ENCODE measurements at regions not wholly inside any gene's neighbourhood (a gene's known extent, or its start where the extent isn't known, plus 50 kb on each side); places are given as distances from the start of the nearest gene placed in this dataset.

DNA sequence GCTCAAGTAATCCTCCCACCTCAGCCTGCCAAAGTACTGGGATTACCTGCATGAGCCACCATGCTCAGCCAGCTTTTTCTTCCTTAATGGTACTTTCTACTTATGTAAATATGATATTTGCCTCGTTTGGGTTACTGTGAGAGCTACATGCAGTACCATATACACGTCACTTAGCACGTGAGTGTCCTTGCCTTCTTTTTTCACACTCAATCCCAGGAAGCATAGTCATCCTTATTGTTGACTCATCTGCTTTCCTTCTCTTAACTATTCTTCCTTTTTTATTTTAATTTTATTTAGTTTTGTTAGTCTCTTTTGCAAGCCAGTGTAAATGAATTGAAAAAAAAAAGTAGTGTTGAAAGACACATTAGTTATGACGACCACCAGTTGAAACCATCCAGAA is 205.9 kb downstream of the HIPK3 start:
- Histone ChIP-seq H3K36me3 (ENCODE audit: control insufficient read depth, insufficient read depth, low read length) (no peaks in the 10 kb centered on the region), H3K4me1 (ENCODE audit: control insufficient read depth, insufficient read depth, low read length) (no peaks in the 10 kb centered on the region), H3K27me3 (ENCODE audit: control insufficient read depth, insufficient read depth, low read length) (no peaks in the 10 kb centered on the region), H3K9ac (ENCODE audit: low read length) (no peak overlapping the region), H3K27ac (ENCODE audit: low read depth, low read length) (no peak overlapping the region), H3K4me3 (ENCODE audit: low read length) (no peak overlapping the region)

DNA sequence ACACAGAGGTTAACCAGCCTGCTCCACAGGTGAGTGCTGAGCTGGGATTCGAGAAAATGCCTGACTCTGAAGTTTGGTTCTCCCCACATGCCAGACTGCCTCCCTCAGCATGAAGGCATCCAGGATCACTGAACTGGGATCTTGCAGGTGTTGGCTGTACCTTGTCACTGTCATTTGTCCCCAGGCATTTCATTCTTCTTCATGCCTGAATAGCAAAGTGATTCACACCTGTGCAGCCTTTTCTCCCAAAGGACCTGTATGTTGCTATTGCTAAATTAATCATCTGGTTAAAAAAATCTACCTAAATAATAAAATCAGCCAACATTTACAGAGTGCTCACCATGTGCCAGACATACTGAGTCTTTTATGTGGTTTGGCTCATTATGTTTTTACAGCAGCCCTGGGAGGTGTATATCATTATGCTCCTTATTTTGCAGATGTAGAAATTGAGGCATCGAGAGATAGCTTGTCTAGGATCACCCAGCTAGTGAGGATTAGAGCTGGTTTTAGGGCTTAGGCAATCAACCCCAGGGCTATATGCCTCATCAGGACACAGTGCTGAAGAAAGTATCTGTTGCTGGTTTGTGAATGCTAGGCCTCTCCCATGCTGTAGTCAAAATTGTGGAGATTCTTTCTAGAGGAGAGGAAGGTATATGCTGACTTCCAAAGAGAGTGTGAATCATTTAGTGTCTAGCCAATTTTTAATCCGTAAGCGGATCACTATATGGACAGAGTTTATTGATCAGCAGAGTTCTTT is 204.4 kb downstream of the HIPK3 start:
- H3K27ac ChIP-seq (ENCODE audit: low read depth, low read length) = no peak overlapping the region
- H3K4me3 ChIP-seq (ENCODE audit: low read length) = no peak overlapping the region
- H3K36me3 ChIP-seq (ENCODE audit: control insufficient read depth, insufficient read depth, low read length) = no peaks in the 10 kb centered on the region
- H3K27me3 ChIP-seq (ENCODE audit: control insufficient read depth, insufficient read depth, low read length) = no peaks in the 10 kb centered on the region
- no peak overlapping the region for H3K9ac ChIP-seq (ENCODE audit: low read length)
- H3K4me1 ChIP-seq (ENCODE audit: control insufficient read depth, insufficient read depth, low read length) = no peaks in the 10 kb centered on the region

DNA sequence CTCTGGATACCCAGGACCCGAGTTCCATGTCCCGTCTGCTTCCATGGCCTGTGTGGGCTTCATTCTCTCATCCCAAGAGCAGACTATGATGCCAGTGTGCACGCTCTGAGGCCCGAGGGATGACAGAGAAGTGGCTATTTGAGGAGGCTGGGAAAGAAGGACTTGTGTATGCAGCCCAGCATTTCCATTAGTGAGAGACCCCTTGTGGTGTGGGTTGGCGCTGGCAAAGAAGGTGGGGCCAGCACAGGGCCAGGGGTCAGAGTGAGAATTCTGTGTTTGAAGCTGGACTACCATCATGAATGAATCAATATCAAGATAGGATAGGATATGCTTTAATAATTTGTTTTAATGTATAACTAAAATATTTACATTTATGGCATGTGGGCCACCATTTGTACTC is 200.8 kb downstream of the HIPK3 start:
- no peaks in the 10 kb centered on the region for H3K27me3 ChIP-seq (ENCODE audit: control insufficient read depth, insufficient read depth, low read length)
- H3K4me3 ChIP-seq (ENCODE audit: low read length) = no peak overlapping the region
- no peak overlapping the region for H3K9ac ChIP-seq (ENCODE audit: low read length)

DNA sequence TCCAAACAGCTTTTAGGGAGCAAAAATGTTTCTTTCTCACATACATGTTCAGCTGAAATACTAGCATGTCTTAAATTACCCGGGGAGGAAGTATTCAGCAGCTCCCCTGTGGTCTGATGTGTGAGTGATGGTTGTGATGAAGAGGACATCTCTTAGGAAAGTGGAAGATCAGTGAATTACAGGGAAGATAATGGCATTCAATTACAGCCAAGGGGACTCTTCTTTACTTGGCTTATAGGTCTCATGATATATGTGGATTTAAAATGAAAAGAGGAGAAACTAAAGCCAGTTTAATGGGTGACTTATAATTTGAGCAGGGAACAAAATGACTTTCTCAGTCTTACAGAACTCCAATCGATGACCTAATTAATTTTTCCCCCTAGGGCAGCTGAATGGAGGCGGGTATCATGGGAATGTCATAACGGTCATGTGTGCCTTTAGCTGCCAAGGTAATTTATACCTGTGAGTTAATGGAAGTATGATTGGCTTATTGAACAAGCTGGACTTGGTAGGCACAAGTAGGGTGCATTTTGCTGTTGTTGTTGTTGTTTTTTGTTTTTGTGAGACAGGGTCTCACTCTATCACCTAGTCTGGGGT is 198.8 kb downstream of the HIPK3 start:
- no peaks in the 10 kb centered on the region for H3K27me3 ChIP-seq (ENCODE audit: control insufficient read depth, insufficient read depth, low read length)
- no peak overlapping the region for H3K9ac ChIP-seq (ENCODE audit: low read length)
- no peaks in the 10 kb centered on the region for H3K36me3 ChIP-seq (ENCODE audit: control insufficient read depth, insufficient read depth, low read length)
- H3K4me3 ChIP-seq (ENCODE audit: low read length) = no peak overlapping the region
- H3K4me1 ChIP-seq (ENCODE audit: control insufficient read depth, insufficient read depth, low read length) = no peaks in the 10 kb centered on the region
- no peak overlapping the region for H3K27ac ChIP-seq (ENCODE audit: low read depth, low read length)

More for the DNA sequence above, 200.8 kb downstream of the HIPK3 start:
- Histone ChIP-seq H3K27ac (ENCODE audit: low read depth, low read length) (no peak overlapping the region), H3K4me1 (ENCODE audit: control insufficient read depth, insufficient read depth, low read length) (no peaks in the 10 kb centered on the region), H3K36me3 (ENCODE audit: control insufficient read depth, insufficient read depth, low read length) (no peaks in the 10 kb centered on the region)

DNA sequence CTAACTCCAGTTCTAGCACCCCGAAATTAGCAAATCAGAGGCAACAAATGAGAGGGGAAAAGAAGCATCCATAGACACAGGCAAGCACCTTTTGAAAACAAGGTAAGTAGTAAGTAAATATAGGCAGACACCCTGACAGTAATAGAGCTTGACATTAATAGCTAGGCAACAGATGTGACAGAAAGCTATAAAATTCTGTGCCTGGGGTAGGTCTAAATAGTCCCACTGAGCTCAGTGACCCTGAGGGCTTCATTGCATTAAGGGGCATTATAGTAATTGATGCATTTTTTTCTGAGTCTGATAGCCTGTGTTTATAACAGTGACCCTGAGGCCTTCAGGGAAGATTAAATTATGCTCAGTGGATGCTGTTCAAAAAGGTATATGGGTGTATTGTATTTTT is 197.1 kb downstream of the HIPK3 start:
- H3K9ac ChIP-seq (ENCODE audit: low read length) = no peak overlapping the region
- no peaks in the 10 kb centered on the region for H3K4me1 ChIP-seq (ENCODE audit: control insufficient read depth, insufficient read depth, low read length)
- no peak overlapping the region for H3K4me3 ChIP-seq (ENCODE audit: low read length)
- no peak overlapping the region for H3K27ac ChIP-seq (ENCODE audit: low read depth, low read length)
- H3K27me3 ChIP-seq (ENCODE audit: control insufficient read depth, insufficient read depth, low read length) = no peaks in the 10 kb centered on the region
- no peaks in the 10 kb centered on the region for H3K36me3 ChIP-seq (ENCODE audit: control insufficient read depth, insufficient read depth, low read length)

DNA sequence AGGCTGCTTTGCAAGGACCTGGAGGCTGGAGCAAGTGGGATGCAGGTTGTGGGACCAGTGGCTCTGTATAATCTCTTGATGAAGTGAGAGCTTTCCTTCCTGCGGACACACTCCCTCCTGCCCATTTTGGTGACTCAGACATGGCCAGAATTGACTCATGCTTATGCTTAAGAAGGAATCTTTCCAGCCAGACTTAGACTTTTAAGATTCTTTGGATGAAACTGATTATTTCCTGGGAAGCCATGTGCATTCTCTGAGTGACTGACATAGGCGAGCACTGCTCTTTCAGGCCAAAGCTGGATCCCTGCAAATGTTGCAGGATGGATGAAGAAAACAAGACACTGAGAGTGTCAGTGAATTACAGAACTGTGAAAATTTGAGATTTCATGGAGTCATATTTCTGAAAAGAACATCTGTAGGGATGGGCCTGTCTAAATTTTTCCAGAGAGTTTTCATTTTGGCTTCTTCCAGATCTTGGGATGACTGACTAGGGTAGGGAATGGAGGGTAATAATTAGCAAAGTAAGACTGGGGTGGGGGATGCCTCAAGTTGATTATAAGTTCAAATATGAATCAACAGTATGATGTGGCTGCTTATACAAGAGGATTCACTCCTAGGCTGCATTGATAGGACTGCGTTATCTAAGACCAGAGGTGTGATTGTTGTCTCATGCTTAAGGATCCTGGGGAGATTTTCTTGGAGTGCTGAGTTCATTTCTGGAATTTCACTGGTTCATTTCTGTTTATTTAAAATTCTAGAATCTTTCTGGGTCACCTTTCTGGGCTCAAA is 195.8 kb downstream of the HIPK3 start:
- Histone ChIP-seq H3K4me1 (ENCODE audit: control insufficient read depth, insufficient read depth, low read length) (no peaks in the 10 kb centered on the region), H3K4me3 (ENCODE audit: low read length) (no peak overlapping the region), H3K36me3 (ENCODE audit: control insufficient read depth, insufficient read depth, low read length) (no peaks in the 10 kb centered on the region), H3K27me3 (ENCODE audit: control insufficient read depth, insufficient read depth, low read length) (no peaks in the 10 kb centered on the region), H3K27ac (ENCODE audit: low read depth, low read length) (no peak overlapping the region), H3K9ac (ENCODE audit: low read length) (no peak overlapping the region)

DNA sequence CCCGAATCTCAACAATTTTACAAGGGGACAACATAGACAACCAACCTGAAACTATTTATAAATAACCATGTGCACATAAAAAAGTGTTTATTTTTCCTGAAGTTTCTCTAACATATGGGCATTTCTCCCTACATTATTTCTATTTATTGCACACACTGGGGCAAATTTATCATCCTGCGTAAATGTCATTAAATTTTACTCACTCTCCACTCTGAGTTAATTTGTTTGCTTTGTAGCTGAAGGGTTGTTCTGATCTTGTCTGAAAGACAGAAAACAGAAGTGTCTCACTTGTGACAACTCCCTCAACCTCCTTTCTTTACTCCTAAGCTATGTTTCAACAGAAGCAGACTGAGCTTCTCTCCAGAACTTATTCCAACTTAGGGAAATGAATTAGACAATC is 194.2 kb downstream of the HIPK3 start:
- H3K36me3 ChIP-seq (ENCODE audit: control insufficient read depth, insufficient read depth, low read length) = no peaks in the 10 kb centered on the region
- H3K4me1 ChIP-seq (ENCODE audit: control insufficient read depth, insufficient read depth, low read length) = no peaks in the 10 kb centered on the region
- H3K4me3 ChIP-seq (ENCODE audit: low read length) = no peak overlapping the region
- no peaks in the 10 kb centered on the region for H3K27me3 ChIP-seq (ENCODE audit: control insufficient read depth, insufficient read depth, low read length)
- no peak overlapping the region for H3K9ac ChIP-seq (ENCODE audit: low read length)
- H3K27ac ChIP-seq (ENCODE audit: low read depth, low read length) = no peak overlapping the region

DNA sequence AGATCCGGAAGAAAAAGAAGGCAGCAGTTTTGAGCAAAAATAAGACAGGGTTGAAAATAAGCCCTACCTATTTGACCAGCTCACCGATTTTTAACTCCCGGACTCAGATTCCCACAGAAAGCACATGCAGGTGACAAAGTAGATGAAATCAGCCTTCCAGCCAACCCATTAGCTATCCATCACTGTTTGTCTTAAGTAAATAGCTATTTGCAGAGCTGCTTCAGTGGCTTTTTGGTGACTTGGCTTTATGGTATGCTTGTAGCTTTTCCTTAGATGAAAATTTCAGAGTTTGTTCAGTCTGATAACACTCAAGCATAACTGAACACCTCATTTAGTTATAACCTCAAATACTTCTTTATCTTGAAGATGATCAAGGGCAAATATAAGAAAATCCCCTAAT is 192.6 kb downstream of the HIPK3 start:
- no peak overlapping the region for H3K27ac ChIP-seq (ENCODE audit: low read depth, low read length)
- no peak overlapping the region for H3K9ac ChIP-seq (ENCODE audit: low read length)
- no peak overlapping the region for H3K4me3 ChIP-seq (ENCODE audit: low read length)
- H3K4me1 ChIP-seq (ENCODE audit: control insufficient read depth, insufficient read depth, low read length) = no peaks in the 10 kb centered on the region
- H3K36me3 ChIP-seq (ENCODE audit: control insufficient read depth, insufficient read depth, low read length) = no peaks in the 10 kb centered on the region
- no peaks in the 10 kb centered on the region for H3K27me3 ChIP-seq (ENCODE audit: control insufficient read depth, insufficient read depth, low read length)

DNA sequence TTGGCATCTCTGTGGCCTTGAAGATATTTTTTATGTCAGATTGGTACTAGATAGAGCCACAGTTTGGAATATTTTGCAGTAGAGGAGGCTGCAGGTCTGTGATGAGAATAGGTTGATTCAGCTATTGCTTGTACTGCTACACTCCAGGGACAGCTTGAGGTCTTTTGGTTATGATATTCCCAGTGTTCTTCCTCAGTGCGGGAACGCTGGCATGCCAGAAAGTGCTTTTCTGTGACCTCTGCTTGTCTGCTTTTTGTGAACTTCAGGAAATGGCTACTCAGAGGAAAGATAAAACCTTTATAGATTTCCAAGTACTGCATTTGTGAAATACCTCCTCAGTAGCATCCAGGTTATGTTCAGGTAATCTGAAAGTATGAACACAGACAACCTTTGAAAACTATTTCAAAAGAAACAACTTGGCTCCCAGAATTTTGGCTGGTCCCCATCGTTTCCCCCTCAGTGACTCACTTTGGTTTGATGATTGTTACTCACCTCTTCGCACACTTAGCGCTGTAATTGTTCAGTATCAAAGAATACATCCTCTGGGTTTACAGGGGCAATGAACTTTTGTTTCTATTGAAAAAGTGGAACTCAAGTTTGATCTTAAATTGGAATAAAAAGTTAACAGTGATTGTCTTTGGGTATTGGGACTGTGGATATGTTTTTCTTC is 191.4 kb downstream of the HIPK3 start:
- H3K27me3 ChIP-seq (ENCODE audit: control insufficient read depth, insufficient read depth, low read length) = no peaks in the 10 kb centered on the region
- H3K27ac ChIP-seq (ENCODE audit: low read depth, low read length) = no peak overlapping the region
- H3K4me1 ChIP-seq (ENCODE audit: control insufficient read depth, insufficient read depth, low read length) = no peaks in the 10 kb centered on the region
- H3K36me3 ChIP-seq (ENCODE audit: control insufficient read depth, insufficient read depth, low read length) = no peaks in the 10 kb centered on the region
- no peak overlapping the region for H3K4me3 ChIP-seq (ENCODE audit: low read length)
- no peak overlapping the region for H3K9ac ChIP-seq (ENCODE audit: low read length)

DNA sequence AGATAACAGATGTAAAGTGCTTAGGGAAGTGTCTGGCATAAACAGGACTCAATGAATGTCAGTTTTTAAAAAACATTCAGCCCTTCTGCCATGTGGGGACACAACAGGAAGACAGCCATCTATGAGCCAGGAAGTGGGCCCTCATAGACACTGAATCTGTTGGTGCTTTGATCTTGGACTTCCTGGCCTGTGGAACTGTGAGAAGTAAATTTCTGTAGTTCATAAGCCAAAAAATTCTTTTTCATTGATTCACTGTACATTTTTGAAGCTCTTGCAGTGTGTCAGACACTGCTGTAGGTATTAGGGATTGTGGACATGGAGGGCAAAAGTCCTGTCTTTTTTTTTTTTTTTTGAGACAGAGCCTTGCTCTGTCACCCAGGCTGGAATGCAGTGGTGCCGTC is 188.6 kb downstream of the HIPK3 start:
- Histone ChIP-seq H3K9ac (ENCODE audit: low read length) (no peak overlapping the region), H3K4me1 (ENCODE audit: control insufficient read depth, insufficient read depth, low read length) (no peaks in the 10 kb centered on the region), H3K36me3 (ENCODE audit: control insufficient read depth, insufficient read depth, low read length) (no peaks in the 10 kb centered on the region), H3K27me3 (ENCODE audit: control insufficient read depth, insufficient read depth, low read length) (no peaks in the 10 kb centered on the region), H3K4me3 (ENCODE audit: low read length) (no peak overlapping the region), H3K27ac (ENCODE audit: low read depth, low read length) (no peak overlapping the region)

DNA sequence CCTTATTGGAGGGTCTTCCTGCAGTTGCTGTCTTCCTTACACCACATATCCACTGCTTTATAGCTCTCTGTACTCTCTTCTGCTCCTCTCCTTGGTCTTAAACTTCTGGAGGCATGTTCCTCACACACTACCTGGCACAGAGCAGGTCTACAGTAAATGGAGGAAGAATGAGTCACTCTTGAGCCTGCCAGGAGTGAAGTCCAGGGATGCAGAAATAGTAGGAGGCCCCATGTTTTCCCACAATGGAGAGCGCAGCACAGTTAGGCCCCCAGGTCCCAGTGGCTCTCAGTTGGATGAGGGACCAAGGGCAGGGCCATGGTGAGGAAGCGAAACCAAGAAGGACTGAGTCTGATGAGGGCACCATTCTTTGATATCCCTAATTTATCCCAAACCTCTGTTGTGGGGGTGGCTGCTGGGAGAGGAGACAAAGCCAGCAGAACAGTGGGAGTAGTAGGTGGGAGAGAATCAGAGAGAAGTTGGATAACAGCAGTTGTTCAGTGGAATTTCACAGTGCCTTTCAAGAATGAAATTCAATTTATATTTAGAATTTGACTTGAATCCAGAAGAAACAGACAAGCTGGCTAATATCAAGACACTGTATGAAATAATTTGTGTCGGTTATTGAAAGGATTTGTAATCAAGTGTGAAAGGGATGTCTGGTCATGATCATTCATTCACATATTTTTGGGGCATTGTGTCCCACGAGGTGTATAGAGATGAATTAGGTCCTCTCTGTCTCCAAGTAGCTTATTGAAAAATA is 187.8 kb downstream of the HIPK3 start:
- Histone ChIP-seq H3K27me3 (ENCODE audit: control insufficient read depth, insufficient read depth, low read length) (no peaks in the 10 kb centered on the region), H3K4me3 (ENCODE audit: low read length) (no peak overlapping the region), H3K4me1 (ENCODE audit: control insufficient read depth, insufficient read depth, low read length) (no peaks in the 10 kb centered on the region), H3K27ac (ENCODE audit: low read depth, low read length) (no peak overlapping the region), H3K36me3 (ENCODE audit: control insufficient read depth, insufficient read depth, low read length) (no peaks in the 10 kb centered on the region), H3K9ac (ENCODE audit: low read length) (no peak overlapping the region)

DNA sequence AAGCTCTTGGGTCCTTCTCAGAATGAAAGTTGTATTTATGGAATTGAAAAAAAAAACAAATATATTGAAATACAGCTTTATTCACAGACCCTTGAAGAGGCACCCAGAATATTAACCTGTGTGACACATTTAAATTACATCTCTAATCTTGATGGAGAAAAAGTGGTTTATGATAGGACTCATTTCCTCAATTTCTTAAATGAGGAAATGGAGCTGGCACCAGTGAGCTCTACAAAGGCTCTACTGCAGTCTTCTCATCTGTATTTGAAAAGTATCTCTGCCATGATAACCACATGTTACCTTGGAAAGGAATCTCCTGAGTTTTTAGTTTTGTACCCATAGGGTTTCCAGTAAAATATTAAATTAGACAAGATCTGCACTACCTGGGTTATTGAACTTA is 186.5 kb downstream of the HIPK3 start:
- Histone ChIP-seq H3K9ac (ENCODE audit: low read length) (no peak overlapping the region), H3K4me3 (ENCODE audit: low read length) (no peak overlapping the region), H3K4me1 (ENCODE audit: control insufficient read depth, insufficient read depth, low read length) (no peaks in the 10 kb centered on the region), H3K27ac (ENCODE audit: low read depth, low read length) (no peak overlapping the region), H3K27me3 (ENCODE audit: control insufficient read depth, insufficient read depth, low read length) (no peaks in the 10 kb centered on the region), H3K36me3 (ENCODE audit: control insufficient read depth, insufficient read depth, low read length) (no peaks in the 10 kb centered on the region)

All from rectal smooth muscle tissue (tissue), 1 donor.